Lung (tissue), 11 donors: ENCODE measurements at regions not wholly inside any gene's neighbourhood (a gene's known extent, or its start where the extent isn't known, plus 50 kb on each side); places are given as distances from the start of the nearest gene placed in this dataset.
A peak's percentile ranks its signal among the peaks of the same experiment; 100 is the strongest.

Source experiments
- ATAC-seq: fragments of 200-7000 bp; cut with Tn5 transposase; one replicate; pipeline ENCODE4 v1.9.1; 2020; ENCODE audit warnings: moderate number of reproducible peaks; ENCODE audit not compliant: insufficient read depth, low FRiP score
- DNase-seq, 3 donors: peaks; one replicate each; pipeline ENCODE4 v3.0.0-alpha.2; 2013 to 2017
- H3K27ac ChIP-seq, 2 donors: one replicate each; pipeline ENCODE4 v1.5.1; 2013; ENCODE audit warnings: mild to moderate bottlenecking in 2 of 2, moderate library complexity in 2 of 2, control low read depth in 1 of 2, inconsistent platforms in 1 of 2, low read depth in 1 of 2, low read length in 1 of 2
- H3K27me3 ChIP-seq, 3 donors: one replicate each; pipeline ENCODE4 v1.5.1; 2013; ENCODE audit warnings: low read length in 2 of 3; ENCODE audit not compliant: control insufficient read depth in 3 of 3, insufficient read depth in 3 of 3
- H3K36me3 ChIP-seq, 4 donors: one replicate each; pipeline ENCODE4 v1.5.1; 2013; ENCODE audit warnings: low read length in 4 of 4, mild to moderate bottlenecking in 1 of 4, moderate library complexity in 1 of 4; ENCODE audit not compliant: control insufficient read depth in 4 of 4, insufficient read depth in 4 of 4
- H3K4me1 ChIP-seq, 5 donors: one replicate each; pipeline ENCODE4 v1.5.1; 2013; ENCODE audit warnings: low read length in 5 of 5, mild to moderate bottlenecking in 2 of 5, moderate library complexity in 1 of 5; ENCODE audit not compliant: control insufficient read depth in 5 of 5, insufficient read depth in 5 of 5
- H3K4me3 ChIP-seq: one replicate; pipeline ENCODE4 v1.5.1; 2013; ENCODE audit warnings: mild to moderate bottlenecking, control low read depth, moderate library complexity
- H3K9ac ChIP-seq, 2 donors: one replicate each; pipeline ENCODE4 v1.5.1; 2013; ENCODE audit warnings: low read length in 2 of 2, control low read depth in 1 of 2; ENCODE audit not compliant: insufficient read depth in 1 of 2
- H3K9me3 ChIP-seq, 4 donors: one replicate each; pipeline ENCODE4 v1.5.1; 2013; ENCODE audit warnings: low read length in 3 of 4, mild to moderate bottlenecking in 1 of 4, moderate library complexity in 1 of 4; ENCODE audit not compliant: control insufficient read depth in 4 of 4, insufficient read depth in 3 of 4
- WGBS, 2 donors: extraction: QIAGEN DNeasy Blood & Tissue Kit; methylation state at CpG; one replicate each; pipeline ENCODE4 v1.1.7; 2013; 5-methylcytosine and 5-hydroxymethylcytosine counted together
- TF ChIP-seq, protein P1 (sequence below): IDR thresholded peaks from 2 replicates; pipeline ENCODE4 v1.5.1; 2012; ENCODE audit warnings: mild to moderate bottlenecking; ENCODE audit errors: control extremely low read depth, extremely low read depth
- donor health status: control.
- donor health status: control.
- donor health status: Bipolar disorder and iron deficiency.
- donor health status: healthy.
- donor health status: DM: yes; HTN: yes; CAD: no.

DNA sequence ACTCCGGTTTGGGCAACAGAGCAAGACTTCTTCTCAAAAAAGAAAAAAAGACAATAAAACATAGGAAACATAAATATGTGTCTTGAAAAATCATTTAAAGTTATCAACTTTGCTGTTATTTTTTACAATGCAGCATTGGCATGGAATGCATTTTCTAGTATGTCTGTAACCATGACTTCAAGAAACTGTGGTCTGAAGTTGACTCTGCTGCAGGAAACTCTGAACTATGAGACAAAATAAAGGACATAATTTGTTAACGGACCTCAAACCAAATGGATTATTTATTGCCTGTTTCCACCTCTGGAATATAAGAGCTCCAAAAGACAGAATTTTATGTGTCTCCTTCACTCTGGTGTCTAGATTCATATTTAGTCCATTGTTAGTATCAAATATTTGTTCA, 79.1 kb downstream of the TRIB2 start:
- Histone ChIP-seq H3K27me3 (no peaks in the 10 kb centered on the region), H3K27ac (no peak overlapping the region), H3K4me3 (no peak overlapping the region), H3K4me1 (peaks cover 0 to 25% (median 0%) of the 10 kb centered on the region in 5 donors), H3K36me3 (no peaks in the 10 kb centered on the region), H3K9me3 (no peaks in the 10 kb centered on the region), H3K9ac (no peak overlapping the region)
- WGBS, 2 donors, result 61 to 69% methylated on average over 2 of the region's 2 CpGs
- TF ChIP-seq, protein P1, sequence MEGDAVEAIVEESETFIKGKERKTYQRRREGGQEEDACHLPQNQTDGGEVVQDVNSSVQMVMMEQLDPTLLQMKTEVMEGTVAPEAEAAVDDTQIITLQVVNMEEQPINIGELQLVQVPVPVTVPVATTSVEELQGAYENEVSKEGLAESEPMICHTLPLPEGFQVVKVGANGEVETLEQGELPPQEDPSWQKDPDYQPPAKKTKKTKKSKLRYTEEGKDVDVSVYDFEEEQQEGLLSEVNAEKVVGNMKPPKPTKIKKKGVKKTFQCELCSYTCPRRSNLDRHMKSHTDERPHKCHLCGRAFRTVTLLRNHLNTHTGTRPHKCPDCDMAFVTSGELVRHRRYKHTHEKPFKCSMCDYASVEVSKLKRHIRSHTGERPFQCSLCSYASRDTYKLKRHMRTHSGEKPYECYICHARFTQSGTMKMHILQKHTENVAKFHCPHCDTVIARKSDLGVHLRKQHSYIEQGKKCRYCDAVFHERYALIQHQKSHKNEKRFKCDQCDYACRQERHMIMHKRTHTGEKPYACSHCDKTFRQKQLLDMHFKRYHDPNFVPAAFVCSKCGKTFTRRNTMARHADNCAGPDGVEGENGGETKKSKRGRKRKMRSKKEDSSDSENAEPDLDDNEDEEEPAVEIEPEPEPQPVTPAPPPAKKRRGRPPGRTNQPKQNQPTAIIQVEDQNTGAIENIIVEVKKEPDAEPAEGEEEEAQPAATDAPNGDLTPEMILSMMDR, result no peak
- ATAC-seq, result no peak
- DNase-seq, result peak in 1 of 3 donors; percentile 22

DNA sequence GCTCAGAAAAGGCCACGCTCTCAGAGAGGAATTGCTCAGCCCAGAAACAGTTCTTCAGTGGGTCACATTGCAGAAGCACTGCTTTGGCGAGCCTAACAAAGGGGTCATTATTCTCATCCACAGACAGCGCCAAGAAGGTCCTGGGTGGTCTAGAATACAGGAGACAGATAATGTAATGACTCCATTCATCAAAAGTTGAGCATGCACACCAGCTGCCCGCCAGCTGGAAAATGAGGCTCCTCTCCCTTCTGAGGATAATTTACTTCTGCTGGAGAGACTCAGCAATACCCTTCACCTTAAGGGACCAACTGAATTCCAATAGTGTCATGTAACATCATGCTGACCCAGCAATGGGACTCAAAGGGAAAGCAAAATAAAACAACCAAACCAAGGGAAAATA, 79.9 kb downstream of the TRIB2 start:
- Histone ChIP-seq H3K4me3 (no peak overlapping the region), H3K9ac (no peak overlapping the region), H3K27me3 (no peaks in the 10 kb centered on the region), H3K27ac (no peak overlapping the region), H3K4me1 (peaks cover 0 to 25% (median 0%) of the 10 kb centered on the region in 5 donors), H3K36me3 (no peaks in the 10 kb centered on the region), H3K9me3 (peaks cover 0 to 2% (median 0%) of the 10 kb centered on the region in 4 donors)
- TF ChIP-seq, protein P1, result no peak
- WGBS, 2 donors, result 83 to 85% methylated on average over 4 of the region's 4 CpGs
- no peak for ATAC-seq
- DNase-seq, result peak; percentile 88 to 95 (median 93)

DNA sequence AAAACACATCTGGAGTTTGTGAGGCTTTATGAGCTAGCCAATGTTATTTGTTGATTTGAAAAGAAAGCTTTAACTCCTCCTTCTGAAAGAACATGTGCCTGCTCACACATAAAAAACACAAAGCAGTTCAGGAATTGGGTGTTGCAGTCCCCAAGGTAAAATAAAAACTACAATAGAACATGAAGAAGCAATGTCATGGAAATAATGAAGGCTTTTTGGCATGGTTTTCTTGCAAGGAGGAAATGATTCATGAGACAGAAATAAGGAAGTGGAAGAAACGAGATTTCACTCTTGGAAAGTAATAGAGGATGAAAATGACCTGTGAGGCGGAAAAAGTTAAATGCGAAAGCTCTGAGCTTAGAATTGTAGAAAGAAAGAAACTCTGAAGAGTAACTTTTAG, 81.1 kb downstream of the TRIB2 start:
- DNase-seq (peak in 1 of 3 donors; percentile 11), ATAC-seq (no peak)
- H3K4me1 ChIP-seq, result peaks cover 0 to 28% (median 0%) of the 10 kb centered on the region in 5 donors
- H3K9me3 ChIP-seq, result peaks cover 0 to 2% (median 0%) of the 10 kb centered on the region in 4 donors
- H3K4me3 ChIP-seq, result no peak overlapping the region
- H3K27ac ChIP-seq, result peak overlapping the region in 1 of 2 donors; percentile 79
- H3K36me3 ChIP-seq, result no peaks in the 10 kb centered on the region
- 27 to 41% methylated on average over 3 of the region's 3 CpGs for WGBS, 2 donors
- TF ChIP-seq, protein P1, result no peak
- H3K27me3 ChIP-seq, result no peaks in the 10 kb centered on the region
- no peak overlapping the region for H3K9ac ChIP-seq

DNA sequence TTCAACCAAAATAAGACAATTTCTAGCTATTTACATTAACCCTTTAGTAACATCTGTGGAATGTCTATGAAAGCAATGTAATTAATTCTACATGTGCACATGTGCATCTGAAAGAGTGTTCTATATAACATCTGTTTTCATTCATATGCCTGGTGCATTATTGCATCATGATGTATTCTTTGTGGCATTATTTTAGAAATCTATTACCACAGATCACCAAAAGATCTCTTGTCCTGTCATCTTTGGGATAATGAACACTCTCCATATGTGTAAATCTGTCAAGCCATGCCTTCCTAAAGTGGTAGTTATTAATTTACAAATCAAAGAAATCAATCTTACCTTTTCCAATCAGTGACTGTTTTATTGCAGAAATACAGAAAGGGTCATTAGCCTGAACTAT, 86.9 kb downstream of the TRIB2 start:
- no peak overlapping the region for H3K27ac ChIP-seq
- TF ChIP-seq, protein P1, result no peak
- H3K36me3 ChIP-seq, result no peaks in the 10 kb centered on the region
- H3K9ac ChIP-seq, result no peak overlapping the region
- no peak overlapping the region for H3K4me3 ChIP-seq
- ATAC-seq (no peak), DNase-seq (no peak)
- H3K27me3 ChIP-seq, result no peaks in the 10 kb centered on the region
- H3K9me3 ChIP-seq, result peaks cover 0 to 2% (median 0%) of the 10 kb centered on the region in 4 donors
- H3K4me1 ChIP-seq, result peaks cover 0 to 13% (median 3%) of the 10 kb centered on the region in 5 donors
